HG03342 (cell line): ENCODE measurements at regions not wholly inside any gene's neighbourhood (a gene's known extent, or its start where the extent isn't known, plus 50 kb on each side); places are given as distances from the start of the nearest gene placed in this dataset.
"Not testable (repeated sequence)": the region's sequence is repeated elsewhere in the genome, so short reads cannot be mapped to it uniquely, and the experiment has no call there.

ENCODE experiments used
- ATAC-seq: cut with Tn5 transposase; IDR thresholded peaks from one replicate; pipeline ENCODE4 v1.9.1; 2021; ENCODE audit warnings: mild to moderate bottlenecking, moderate library complexity; ENCODE audit not compliant: unreplicated experiment

- ATAC-seq: not testable (repeated sequence)
Observed at GRCh38 chr6:92952111-92952510, 467.2 kb downstream of the EPHA7 start.

- ATAC-seq: no peak
Observed at GRCh38 chr6:92945799-92946198, 473.6 kb downstream of the EPHA7 start.

GRCh38 chr6:92944132-92944531 lies 475.2 kb downstream of the EPHA7 start:
- no peak for ATAC-seq

- ATAC-seq: no peak
Observed at GRCh38 chr6:92942549-92942948, 476.8 kb downstream of the EPHA7 start.

GRCh38 chr6:92934625-92935024 lies 484.7 kb downstream of the EPHA7 start:
- ATAC-seq: no peak

- ATAC-seq: no peak
Observed at GRCh38 chr6:92930171-92930570, 489.2 kb downstream of the EPHA7 start.

- ATAC-seq: no peak
Observed at GRCh38 chr6:92922216-92922806, 497.0 kb downstream of the EPHA7 start.

- no peak for ATAC-seq
Observed at GRCh38 chr6:92915466-92915865, 503.9 kb downstream of the EPHA7 start.

GRCh38 chr6:92911301-92911700 lies 508.1 kb downstream of the EPHA7 start:
- ATAC-seq: no peak

GRCh38 chr6:92910646-92911045 lies 508.7 kb downstream of the EPHA7 start:
- no peak for ATAC-seq

GRCh38 chr6:92906385-92906784 lies 513.0 kb downstream of the EPHA7 start:
- no peak for ATAC-seq

GRCh38 chr6:92893741-92894140 lies 525.6 kb downstream of the EPHA7 start:
- no peak for ATAC-seq

- ATAC-seq: no peak
Observed at GRCh38 chr6:92892626-92893170, 526.7 kb downstream of the EPHA7 start.

- no peak for ATAC-seq
Observed at GRCh38 chr6:92888316-92888715, 531.0 kb downstream of the EPHA7 start.

GRCh38 chr6:92887871-92888270 lies 531.5 kb downstream of the EPHA7 start:
- ATAC-seq: no peak

GRCh38 chr6:92879526-92879925 lies 539.8 kb downstream of the EPHA7 start:
- ATAC-seq: no peak

GRCh38 chr6:92864966-92865555 lies 554.3 kb downstream of the EPHA7 start:
- no peak for ATAC-seq

- no peak for ATAC-seq
Observed at GRCh38 chr6:92849636-92850035, 569.7 kb downstream of the EPHA7 start.

GRCh38 chr6:92848901-92849300 lies 570.5 kb downstream of the EPHA7 start:
- no peak for ATAC-seq

- no peak for ATAC-seq
Observed at GRCh38 chr6:92848459-92848858, 570.9 kb downstream of the EPHA7 start.

- ATAC-seq: no peak
Observed at GRCh38 chr6:92847988-92848387, 571.4 kb downstream of the EPHA7 start.

- no peak for ATAC-seq
Observed at GRCh38 chr6:92840246-92840930, 579.0 kb downstream of the EPHA7 start.
